Fibroblast of lung (primary cell): ENCODE measurements at regions not wholly inside any gene's neighbourhood (a gene's known extent, or its start where the extent isn't known, plus 50 kb on each side); places are given as distances from the start of the nearest gene placed in this dataset.

ENCODE experiments used
- DNase-seq, 2 donors: peaks; one replicate each; pipeline versions ENCODE4 v3.0.0 to v3.0.0-alpha.2; 2010; ENCODE audit warnings: low read depth in 2 of 2
- H2AFZ ChIP-seq: 2 replicates; pipeline ENCODE4 v1.5.1; 2012; ENCODE audit warnings: low read length, control low read depth, inconsistent platforms
- H3K27ac ChIP-seq: 2 replicates; pipeline ENCODE4 v1.5.1; 2011; ENCODE audit warnings: low read length, control low read depth; ENCODE audit not compliant: insufficient read depth
- H3K27me3 ChIP-seq: 2 replicates; pipeline ENCODE4 v1.5.1; 2011; ENCODE audit warnings: mild to moderate bottlenecking, low read length; ENCODE audit not compliant: control insufficient read depth, insufficient read depth
- H3K36me3 ChIP-seq: 2 replicates; pipeline ENCODE4 v1.5.1; 2011; ENCODE audit warnings: low read length; ENCODE audit not compliant: control insufficient read depth, insufficient read depth
- H3K4me1 ChIP-seq: 2 replicates; pipeline ENCODE4 v1.5.1; 2011; ENCODE audit warnings: low read length; ENCODE audit not compliant: control insufficient read depth, insufficient read depth; ENCODE audit errors: extremely low read depth
- H3K4me2 ChIP-seq: 2 replicates; pipeline ENCODE4 v1.5.1; 2011; ENCODE audit warnings: low read length, control low read depth; ENCODE audit not compliant: insufficient read depth; ENCODE audit errors: extremely low read depth
- H3K4me3 ChIP-seq, 4 experiments: fragments of 200-600 bp in 1 of 4; sonication (generic) in 1 of 4; replicated peaks in 1 of 4; 2 replicates each; pipeline ENCODE4 v1.5.1; 2011 to 2016; ENCODE audit warnings: low read length in 4 of 4, low read depth in 3 of 4, mild to moderate bottlenecking in 3 of 4, control low read depth in 2 of 4, inconsistent platforms in 1 of 4, mixed read lengths in 1 of 4; ENCODE audit not compliant: insufficient read depth in 1 of 4; ENCODE audit errors: control extremely low read depth in 1 of 4
- H3K79me2 ChIP-seq: 2 replicates; pipeline ENCODE4 v1.5.1; 2012; ENCODE audit warnings: mild to moderate bottlenecking, low read length, inconsistent platforms; ENCODE audit not compliant: control insufficient read depth, insufficient read depth
- H3K9ac ChIP-seq: 2 replicates; pipeline ENCODE4 v1.5.1; 2011; ENCODE audit warnings: mild to moderate bottlenecking, low read length, control low read depth; ENCODE audit not compliant: insufficient read depth
- H3K9me3 ChIP-seq: 2 replicates; pipeline ENCODE4 v1.5.1; 2012; ENCODE audit warnings: low read depth, low read length; ENCODE audit not compliant: control insufficient read depth, insufficient read depth
- H4K20me1 ChIP-seq: 2 replicates; pipeline ENCODE4 v1.5.1; 2011; ENCODE audit warnings: low read length; ENCODE audit not compliant: control insufficient read depth, insufficient read depth; ENCODE audit errors: extremely low read depth
- EZH2 ChIP-seq: IDR thresholded peaks from 2 replicates; pipeline ENCODE4 v1.5.1; 2012; ENCODE audit warnings: low read length, control low read depth, mild to moderate bottlenecking; ENCODE audit errors: missing control alignments
- TF ChIP-seq, protein P1 (sequence below), 2 donors: IDR thresholded peaks in 1 of 2; conservative IDR thresholded peaks in 1 of 2; 1 replicate in 1 of 2; 2 replicates in 1 of 2; pipeline ENCODE4 v1.5.1; 2011 to 2012; ENCODE audit warnings: low read length in 2 of 2, control low read depth in 1 of 2, inconsistent platforms in 1 of 2, low read depth in 1 of 2, mild to moderate bottlenecking in 1 of 2

DNA sequence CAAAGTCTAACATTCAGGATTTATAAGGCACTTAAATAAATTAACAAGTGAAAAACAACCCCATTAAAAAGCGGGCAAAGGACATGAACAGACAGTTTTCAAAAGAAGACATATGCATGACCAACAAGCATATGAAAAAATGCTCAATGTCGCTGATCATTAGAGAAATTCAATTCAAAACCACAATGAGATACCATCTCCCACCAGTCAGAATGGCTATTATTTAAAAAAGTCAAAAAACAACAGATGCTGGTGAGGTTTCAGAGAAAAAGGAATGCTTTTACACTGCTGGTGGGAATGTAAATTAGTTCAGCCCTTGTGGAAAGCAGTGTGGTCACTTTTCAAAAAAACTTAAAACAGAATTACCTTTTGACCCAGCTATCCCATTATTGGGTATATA is 60.7 kb upstream of the BDKRB2 start:
- Histone ChIP-seq H3K4me2 (no peak overlapping the region), H3K27ac (no peak overlapping the region), H4K20me1 (no peaks in the 10 kb centered on the region), H3K36me3 (no peaks in the 10 kb centered on the region), H3K79me2 (no peaks in the 10 kb centered on the region), H3K9me3 (no peaks in the 10 kb centered on the region), H3K4me3 (no peak overlapping the region), H3K9ac (no peak overlapping the region), H3K4me1 (peaks cover 2% of the 10 kb centered on the region), H2AFZ (no peak overlapping the region), H3K27me3 (no peaks in the 10 kb centered on the region)
- TF ChIP-seq, protein P1, sequence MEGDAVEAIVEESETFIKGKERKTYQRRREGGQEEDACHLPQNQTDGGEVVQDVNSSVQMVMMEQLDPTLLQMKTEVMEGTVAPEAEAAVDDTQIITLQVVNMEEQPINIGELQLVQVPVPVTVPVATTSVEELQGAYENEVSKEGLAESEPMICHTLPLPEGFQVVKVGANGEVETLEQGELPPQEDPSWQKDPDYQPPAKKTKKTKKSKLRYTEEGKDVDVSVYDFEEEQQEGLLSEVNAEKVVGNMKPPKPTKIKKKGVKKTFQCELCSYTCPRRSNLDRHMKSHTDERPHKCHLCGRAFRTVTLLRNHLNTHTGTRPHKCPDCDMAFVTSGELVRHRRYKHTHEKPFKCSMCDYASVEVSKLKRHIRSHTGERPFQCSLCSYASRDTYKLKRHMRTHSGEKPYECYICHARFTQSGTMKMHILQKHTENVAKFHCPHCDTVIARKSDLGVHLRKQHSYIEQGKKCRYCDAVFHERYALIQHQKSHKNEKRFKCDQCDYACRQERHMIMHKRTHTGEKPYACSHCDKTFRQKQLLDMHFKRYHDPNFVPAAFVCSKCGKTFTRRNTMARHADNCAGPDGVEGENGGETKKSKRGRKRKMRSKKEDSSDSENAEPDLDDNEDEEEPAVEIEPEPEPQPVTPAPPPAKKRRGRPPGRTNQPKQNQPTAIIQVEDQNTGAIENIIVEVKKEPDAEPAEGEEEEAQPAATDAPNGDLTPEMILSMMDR (conservative IDR thresholded peaks at IDR 0.05 in 1 of 2, IDR thresholded peaks at IDR 0.05 in 1 of 2; ENCODE audit: low read depth in 1 of 2, low read length in 2 of 2), result no peak
- TF ChIP-seq EZH2, result no peak
- peak in 1 of 2 donors; percentile 72 for DNase-seq

DNA sequence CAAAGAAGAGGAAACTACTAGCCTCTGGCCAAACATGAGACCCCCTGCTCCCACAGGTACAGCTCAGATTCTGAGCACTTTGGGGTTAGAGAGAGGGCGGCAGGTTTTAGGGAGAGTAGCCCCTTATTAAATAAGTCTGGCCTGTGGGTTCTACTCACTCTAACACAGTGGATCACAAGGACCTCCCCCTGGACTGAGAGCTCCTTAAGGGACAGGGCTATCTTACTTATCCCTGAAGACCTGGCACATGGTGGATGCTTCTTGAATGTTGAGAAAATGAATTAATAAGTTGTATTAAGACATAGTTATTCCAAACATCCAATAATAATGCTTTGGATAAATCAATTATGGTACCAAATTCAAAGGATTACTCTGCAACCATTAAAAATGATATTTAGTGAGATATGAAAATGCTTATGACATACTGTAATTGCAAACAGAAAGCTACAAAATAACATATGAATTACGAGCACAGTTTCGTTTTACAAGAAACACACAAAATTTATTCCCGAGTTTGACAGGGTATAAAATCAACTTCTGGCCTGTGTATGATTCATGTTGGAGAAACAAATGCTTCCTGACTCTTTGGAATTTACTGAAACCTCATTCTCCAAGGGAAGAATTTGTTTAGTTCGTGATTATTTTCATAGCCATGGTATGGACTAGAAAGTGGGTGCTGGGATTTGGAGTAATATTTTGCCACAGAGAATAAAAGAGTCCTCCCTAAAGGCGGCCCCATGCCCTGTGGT is 59.3 kb upstream of the BDKRB2 start:
- no peaks in the 10 kb centered on the region for H3K9me3 ChIP-seq

DNA sequence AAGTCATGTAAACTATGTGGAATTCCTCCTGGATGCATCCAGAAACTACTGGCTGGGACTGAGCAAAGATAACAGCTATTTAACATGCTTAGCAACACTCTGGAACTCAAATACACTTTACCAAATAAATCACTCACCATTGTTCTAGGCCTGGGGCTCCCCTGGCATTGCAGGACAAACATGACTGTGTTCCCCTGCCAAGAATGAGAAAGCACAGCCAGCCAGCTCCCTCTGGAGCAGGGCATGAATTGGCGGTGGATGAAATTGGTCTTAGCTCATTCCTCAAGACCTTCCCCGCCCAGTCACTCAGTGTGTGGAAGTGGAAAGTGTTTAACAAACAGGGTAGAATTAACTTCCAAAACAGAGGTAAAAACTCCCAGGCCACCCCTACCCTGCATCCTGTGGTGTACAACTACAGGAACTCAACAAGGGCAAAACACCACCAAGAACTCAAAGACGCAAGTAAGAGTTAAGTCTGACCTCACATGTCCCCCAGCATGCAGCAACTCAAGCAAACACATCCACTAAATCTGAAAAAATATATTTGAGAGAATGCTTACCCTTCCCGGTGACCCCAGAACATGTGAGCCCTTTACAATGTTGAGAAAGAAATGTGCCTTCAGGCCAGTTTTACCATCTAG is 58.4 kb upstream of the BDKRB2 start:
- no peaks in the 10 kb centered on the region for H4K20me1 ChIP-seq
- no peak overlapping the region for H3K9ac ChIP-seq
- H3K27me3 ChIP-seq, result no peaks in the 10 kb centered on the region
- H3K4me1 ChIP-seq, result peaks cover 2% of the 10 kb centered on the region
- TF ChIP-seq EZH2, result no peak
- DNase-seq, result peak; percentile 77 to 93
- no peak overlapping the region for H3K4me3 ChIP-seq
- H3K79me2 ChIP-seq, result no peaks in the 10 kb centered on the region
- no peak overlapping the region for H2AFZ ChIP-seq
- no peaks in the 10 kb centered on the region for H3K9me3 ChIP-seq
- no peaks in the 10 kb centered on the region for H3K36me3 ChIP-seq
- peak overlapping the region; percentile 61 for H3K4me2 ChIP-seq
- peak overlapping the region; percentile 72 for H3K27ac ChIP-seq

More for the DNA sequence above, 59.3 kb upstream of the BDKRB2 start:
- TF ChIP-seq, protein P1 (conservative IDR thresholded peaks at IDR 0.05 in 1 of 2, IDR thresholded peaks at IDR 0.05 in 1 of 2; ENCODE audit: low read depth in 1 of 2, low read length in 2 of 2), result no peak
- no peak for TF ChIP-seq EZH2
- Histone ChIP-seq H3K27ac (peak overlapping the region; percentile 72), H3K79me2 (no peaks in the 10 kb centered on the region), H4K20me1 (no peaks in the 10 kb centered on the region), H3K27me3 (no peaks in the 10 kb centered on the region), H3K4me3 (peak overlapping the region in 2 of 4 experiments; percentile 7 to 20), H3K9ac (no peak overlapping the region), H3K36me3 (no peaks in the 10 kb centered on the region), H3K4me2 (peak overlapping the region; percentile 61), H3K4me1 (peaks cover 2% of the 10 kb centered on the region), H2AFZ (no peak overlapping the region)
- peak; percentile 87 to 92 for DNase-seq
